Panc1 (cell line): ENCODE measurements at regions not wholly inside any gene's neighbourhood (a gene's known extent, or its start where the extent isn't known, plus 50 kb on each side); places are given as distances from the start of the nearest gene placed in this dataset.

Source experiments
- POLR2AphosphoS5 ChIP-seq: IDR thresholded peaks from 2 replicates; pipeline ENCODE4 v1.6.1; 2012; ENCODE audit warnings: mild to moderate bottlenecking, low read depth, low read length, moderate library complexity
- TF ChIP-seq, protein P1 (sequence below): fragments of 450-650 bp; IDR thresholded peaks from 2 replicates; pipeline ENCODE4 v1.5.1; 2017; ENCODE audit warnings: mild to moderate bottlenecking

DNA sequence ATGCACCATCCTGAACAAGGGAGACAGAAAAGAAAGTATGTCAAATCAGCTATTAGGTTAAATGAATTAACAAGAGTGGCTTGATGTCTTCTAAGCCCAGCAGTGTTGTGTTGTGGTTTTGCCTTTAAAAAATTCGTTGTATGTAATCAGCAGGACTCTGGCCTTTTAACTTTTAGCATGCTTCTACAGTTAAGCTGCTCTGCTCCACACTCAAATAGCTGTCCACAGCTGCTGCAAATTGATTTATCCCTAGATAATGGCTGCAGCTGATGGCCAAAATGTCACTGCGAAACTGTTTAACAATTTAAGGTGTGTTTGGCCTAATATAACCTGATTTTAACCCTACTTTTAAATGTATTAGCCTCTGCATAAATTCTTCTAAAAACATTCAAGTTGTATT lies 85.8 kb downstream of the CXXC4 start:
- TF ChIP-seq POLR2AphosphoS5: no peak
- TF ChIP-seq, protein P1, sequence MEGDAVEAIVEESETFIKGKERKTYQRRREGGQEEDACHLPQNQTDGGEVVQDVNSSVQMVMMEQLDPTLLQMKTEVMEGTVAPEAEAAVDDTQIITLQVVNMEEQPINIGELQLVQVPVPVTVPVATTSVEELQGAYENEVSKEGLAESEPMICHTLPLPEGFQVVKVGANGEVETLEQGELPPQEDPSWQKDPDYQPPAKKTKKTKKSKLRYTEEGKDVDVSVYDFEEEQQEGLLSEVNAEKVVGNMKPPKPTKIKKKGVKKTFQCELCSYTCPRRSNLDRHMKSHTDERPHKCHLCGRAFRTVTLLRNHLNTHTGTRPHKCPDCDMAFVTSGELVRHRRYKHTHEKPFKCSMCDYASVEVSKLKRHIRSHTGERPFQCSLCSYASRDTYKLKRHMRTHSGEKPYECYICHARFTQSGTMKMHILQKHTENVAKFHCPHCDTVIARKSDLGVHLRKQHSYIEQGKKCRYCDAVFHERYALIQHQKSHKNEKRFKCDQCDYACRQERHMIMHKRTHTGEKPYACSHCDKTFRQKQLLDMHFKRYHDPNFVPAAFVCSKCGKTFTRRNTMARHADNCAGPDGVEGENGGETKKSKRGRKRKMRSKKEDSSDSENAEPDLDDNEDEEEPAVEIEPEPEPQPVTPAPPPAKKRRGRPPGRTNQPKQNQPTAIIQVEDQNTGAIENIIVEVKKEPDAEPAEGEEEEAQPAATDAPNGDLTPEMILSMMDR: no peak
